CD1c-positive myeloid dendritic cell (primary cell): ENCODE measurements at regions not wholly inside any gene's neighbourhood (a gene's known extent, or its start where the extent isn't known, plus 50 kb on each side); places are given as distances from the start of the nearest gene placed in this dataset.
"Not testable (repeated sequence)": the region's sequence is repeated elsewhere in the genome, so short reads cannot be mapped to it uniquely, and the experiment has no call there.

Experiments
- DNase-seq: peaks from one replicate; pipeline ENCODE4 v3.0.0-alpha.2; 2016; ENCODE audit errors: extremely low spot score

DNA sequence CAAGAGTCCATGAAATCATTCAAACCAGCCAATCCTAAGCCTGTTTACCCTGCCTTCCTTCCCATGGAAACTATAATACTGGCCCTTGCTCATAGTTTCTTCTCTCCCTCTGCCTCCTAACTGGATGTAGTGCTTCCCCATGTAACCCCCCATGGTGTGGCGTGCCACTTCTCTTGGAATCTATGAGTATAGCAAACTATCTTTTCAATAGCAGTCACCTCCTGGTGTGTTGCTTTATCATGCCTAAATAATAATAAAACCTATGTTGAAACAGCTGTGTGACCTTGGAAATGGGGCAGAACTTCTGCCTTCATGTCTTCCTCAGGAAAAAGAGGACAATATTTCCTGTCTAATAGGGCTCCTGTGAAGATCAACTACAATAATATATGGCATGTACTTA is 234.8 kb upstream of the EDNRA start:
- no peak for DNase-seq

DNA sequence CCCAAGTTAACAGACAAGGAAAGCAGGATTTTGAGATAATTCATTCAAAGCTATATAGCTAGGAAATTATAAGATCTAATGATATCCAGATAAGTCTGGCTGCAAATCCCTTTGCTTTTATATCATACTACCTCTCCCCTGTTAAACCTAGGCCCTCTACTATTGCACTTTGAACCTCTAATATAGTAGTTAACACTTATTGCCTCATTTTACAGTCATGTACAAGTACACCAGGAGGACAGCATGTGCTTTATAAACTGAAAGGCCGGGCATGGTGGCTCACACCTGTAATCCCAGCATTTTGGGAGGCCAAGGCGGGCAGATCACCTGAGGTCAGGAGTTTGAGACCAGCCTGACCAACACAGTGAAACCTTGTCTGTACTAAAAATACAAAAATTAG is 234.4 kb upstream of the EDNRA start:
- not testable (repeated sequence) for DNase-seq

DNA sequence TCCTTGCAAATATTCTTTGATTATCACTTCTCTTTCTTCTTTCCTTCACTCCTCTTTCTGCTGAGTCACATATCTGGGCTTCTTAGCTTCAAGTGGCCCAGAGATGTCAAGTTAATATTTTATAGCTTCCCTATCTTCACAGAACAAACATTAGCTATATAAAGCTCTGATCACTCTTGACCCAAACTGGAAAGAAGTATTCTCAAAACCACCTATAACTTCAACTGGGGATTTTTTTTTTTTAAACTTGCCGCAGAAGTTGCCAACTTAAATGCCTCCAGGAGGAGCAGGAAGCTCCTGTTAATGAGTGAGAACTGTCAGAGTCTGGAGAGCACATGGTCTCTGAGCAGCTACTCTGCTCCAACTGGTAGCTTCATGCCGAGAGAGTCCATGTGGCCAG is 233.3 kb upstream of the EDNRA start:
- no peak for DNase-seq

DNA sequence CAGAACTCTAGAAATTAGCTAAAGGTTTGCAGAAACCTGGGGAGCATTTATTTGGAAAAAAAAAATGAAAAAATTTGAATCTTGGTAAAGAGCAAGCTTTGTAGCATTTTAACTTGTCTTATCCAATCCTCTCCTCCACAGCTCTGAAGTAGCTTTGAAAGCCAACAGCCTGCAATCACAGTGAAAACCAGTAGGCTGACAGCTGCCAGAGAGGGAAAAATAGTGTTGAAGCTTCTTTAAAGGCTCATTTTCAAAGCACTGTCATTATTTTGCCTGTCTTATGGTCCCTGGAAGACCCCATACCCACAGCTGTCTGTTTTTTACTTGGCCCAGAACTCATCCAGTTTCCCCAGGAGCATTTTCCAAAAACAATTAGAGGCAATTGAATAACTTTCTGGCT is 230.8 kb upstream of the EDNRA start:
- DNase-seq, result no peak

DNA sequence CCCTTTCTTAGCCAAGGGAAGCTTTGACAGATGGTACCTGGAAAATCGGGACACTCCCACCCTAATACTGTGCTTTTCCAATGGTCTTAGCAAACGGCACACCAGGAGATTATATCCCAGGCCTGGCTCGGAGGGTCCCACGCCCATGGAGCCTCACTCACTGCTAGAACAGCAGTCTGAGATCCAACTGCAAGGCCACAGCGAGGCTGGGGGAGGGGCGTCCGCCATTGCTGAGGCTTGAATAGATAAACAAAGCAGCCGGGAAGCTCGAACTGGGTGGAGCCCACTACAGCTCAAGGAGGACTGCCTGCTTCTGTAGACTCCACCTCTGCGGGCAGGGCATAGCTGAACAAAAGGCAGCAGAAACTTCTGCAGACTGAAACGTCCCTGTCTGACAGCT is 225.6 kb upstream of the EDNRA start:
- not testable (repeated sequence) for DNase-seq

DNA sequence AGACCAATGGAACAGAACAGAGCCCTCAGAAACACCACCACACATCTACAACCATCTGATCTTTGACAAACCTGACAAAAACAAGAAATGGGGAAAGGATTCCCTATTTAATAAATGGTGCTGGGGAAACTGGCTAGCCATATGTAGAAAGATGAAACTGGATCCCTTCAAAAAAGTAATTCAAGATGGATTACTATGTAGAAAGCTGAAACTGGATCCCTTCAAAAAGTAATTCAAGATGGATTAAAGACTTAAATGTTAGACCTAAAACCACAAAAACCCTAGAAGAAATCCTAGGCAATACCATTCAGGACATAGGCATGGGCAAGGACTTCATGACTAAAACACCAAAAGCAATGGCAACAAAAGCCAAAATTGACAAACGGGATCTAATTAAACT is 221.6 kb upstream of the EDNRA start:
- DNase-seq, result not testable (repeated sequence)

DNA sequence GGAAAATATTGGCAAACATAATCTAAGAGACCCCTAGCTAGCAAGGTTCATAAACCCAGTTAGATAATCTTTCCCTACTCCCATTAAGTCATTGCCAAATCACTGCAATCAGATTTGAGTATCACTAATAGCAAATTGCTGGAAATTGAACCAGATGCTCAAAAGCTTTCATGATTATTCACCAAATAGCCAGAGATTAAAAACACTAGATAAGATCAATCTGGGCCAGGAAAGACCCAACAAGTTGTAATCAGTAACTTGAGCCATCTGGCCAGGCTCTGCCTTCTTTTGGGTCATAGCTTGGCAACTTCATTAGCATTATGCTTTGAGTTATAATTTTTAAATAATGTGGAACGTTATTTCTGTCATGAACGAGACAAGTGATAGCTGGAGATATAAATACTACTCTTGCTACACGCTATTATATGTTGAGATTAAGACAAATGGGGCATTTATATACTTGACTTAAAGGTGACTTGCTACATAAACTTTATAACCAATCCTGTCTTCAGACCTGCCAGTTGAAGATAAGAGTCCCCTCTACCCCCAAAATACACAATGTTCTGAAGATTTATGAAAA is 196.6 kb upstream of the EDNRA start:
- DNase-seq, result no peak

DNA sequence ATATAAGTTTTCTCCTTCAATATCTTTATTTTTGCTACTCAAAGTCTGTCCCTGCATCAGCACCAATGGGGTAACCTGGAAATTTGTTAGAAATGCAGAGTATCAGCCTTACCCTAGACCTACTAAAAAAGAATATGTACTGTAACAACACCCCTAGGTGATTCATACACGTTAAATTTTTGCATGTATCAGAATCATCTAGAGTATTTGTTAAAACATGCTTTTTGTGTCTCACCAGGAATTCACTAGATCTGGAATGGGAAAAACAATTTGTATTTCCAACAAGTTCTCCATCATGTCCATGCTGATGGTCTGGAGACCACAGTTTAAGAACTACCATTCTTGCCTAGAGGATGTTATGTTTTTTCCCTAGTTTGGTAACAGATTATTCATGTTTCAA is 196.0 kb upstream of the EDNRA start:
- no peak for DNase-seq

DNA sequence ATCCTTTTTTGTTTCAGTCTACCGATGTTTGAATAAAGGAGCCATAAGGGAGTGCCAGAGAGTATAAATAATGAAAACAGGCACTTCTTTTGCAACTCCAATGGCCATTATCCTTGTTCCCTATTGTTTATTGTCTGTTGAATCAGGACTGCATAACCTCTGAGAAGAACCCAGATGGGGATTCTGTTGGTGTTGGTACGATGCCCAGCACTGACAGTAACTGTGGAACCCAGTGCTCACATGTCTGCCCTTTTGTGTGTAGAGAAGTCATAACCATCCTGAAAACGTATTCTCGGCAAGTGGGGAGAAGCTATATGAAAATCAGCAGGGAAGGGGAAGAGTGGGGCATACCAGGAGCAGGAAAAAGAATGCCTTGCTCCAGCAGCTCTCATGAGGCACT is 195.1 kb upstream of the EDNRA start:
- no peak for DNase-seq

DNA sequence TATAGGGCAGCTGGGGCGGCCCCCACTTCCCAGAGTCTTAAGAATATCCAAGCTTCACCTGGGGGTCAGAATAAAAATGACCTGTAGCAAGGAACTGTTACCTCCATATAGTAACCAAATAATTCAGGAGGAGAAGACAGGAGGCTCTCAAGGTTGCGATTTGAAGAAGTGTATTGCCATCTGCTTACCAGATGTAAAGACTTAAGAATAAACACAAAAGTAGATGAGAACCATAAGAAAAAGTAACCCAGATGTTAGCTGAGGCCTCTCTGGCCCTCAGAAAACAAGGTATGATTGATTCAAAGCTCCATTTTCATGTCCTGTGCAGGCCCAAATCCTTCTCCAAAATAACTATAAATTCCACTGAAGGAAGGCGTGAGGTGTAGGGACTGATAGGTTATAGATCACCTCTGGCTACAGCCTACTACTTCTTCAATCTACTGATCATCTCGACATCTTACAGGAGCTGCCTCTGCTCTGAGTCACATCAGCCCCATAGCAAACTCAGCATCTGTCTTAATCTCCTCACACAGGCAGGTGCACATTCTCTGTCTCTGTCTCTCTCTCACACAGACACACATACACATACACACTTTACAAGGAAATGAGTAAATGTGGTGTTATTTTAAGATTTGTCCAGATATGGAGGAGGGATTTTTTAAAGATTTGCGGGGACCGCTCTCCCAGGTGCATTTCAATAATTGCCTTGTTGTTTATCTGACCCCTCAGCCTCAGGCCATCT is 193.9 kb upstream of the EDNRA start:
- DNase-seq, result no peak

DNA sequence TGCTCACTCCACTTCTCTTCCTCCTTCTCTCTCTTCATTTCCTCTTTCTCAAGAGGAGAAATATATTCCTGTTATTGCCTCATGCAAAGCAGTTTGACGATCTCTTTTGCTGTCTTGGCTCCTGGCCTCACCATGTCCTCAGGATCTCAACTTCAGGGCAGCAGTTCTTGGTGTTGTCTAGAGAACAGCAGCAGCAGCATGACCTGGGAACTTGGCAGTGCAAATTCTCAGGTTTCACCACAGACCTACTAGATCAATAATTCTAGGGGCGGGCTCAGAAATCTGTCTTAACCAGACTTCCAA is 193.4 kb upstream of the EDNRA start:
- no peak for DNase-seq

DNA sequence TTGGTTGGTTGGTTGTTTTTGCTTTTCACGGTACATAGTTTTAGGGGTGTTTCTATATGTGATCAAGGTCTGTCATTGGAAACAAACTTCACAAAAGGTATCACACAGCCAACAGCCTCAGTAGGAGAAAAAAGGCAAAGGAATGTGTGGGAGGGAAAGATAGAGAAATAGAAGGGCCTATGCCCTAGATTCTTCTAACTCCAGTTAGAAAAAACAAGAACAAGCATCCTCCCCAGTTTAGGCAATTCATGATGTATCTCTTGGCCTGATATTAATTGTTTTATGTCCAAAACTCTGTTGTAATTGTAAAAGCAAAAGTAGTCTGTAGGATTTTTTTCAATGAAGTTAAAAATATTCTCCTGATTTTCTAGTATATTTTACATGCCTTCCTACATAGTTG is 192.4 kb upstream of the EDNRA start:
- no peak for DNase-seq

DNA sequence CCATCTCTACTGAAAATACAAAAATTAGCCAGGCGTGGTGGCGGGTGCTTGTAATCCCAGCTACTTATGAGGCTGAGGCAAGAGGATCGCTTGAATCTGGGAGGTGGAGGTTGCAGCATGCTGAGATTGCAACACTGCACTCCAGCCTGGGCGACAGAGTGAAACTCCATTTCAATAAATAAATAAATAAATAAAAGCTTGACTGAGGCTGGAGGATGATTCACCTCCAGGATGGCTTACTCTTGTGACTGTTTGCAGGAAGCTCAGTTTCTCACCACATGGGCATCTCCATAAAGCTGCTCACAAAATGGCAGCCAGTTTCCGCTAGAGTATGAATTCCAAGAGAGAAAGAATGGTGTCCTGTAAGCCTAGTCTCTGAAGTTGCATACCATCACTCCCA is 191.7 kb upstream of the EDNRA start:
- DNase-seq, result no peak

DNA sequence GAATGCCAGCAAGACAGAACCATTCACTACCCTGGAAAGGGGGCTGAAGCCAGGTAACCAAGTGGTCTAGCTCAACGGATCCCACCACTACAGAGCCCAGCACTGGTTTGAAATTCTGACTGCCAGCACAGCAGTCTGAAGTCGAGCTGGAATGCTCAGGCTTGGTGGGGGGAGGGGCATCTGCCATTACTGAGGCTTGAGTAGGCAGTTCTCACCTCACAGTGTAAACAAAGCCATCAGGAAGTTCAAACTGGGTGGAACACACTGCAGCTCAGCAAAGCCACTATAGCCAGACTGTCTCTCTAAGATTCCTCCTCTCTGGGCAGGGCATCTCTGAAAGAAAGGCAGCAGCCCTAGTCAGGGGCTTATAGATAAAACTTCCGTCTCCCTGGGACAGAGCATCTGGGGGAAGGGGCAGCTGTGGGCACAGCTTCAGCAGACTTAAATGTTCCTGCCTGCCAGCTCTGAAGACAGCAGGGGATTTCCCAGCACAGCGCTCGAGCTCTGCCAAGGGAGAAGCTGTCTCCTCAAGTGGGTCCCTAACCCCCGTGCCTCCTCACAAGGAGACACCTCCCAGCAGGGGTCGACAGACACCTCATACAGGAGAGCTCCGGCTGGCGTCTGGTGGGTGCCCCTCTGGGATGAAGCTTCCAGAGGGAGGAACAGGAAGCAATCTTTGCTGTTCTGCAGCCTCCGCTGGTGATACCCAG is 188.1 kb upstream of the EDNRA start:
- not testable (repeated sequence) for DNase-seq

DNA sequence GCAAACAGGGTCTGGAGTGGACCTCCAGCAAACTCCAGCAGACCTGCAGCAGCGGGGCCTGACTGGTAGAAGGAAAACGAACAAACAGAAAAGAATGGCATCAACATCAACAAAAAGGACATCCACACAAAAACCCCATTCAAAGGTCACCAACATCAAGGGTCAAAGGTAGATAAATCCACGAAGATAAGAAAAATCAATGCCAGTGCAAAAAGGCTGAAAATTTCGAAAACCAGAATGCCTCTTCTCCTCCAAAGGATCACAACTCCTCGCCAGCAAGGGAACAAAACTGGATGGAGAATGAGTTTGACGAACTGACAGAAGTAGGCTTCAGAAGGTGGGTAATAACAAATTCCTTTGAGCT is 187.6 kb upstream of the EDNRA start:
- DNase-seq, result not testable (repeated sequence)

DNA sequence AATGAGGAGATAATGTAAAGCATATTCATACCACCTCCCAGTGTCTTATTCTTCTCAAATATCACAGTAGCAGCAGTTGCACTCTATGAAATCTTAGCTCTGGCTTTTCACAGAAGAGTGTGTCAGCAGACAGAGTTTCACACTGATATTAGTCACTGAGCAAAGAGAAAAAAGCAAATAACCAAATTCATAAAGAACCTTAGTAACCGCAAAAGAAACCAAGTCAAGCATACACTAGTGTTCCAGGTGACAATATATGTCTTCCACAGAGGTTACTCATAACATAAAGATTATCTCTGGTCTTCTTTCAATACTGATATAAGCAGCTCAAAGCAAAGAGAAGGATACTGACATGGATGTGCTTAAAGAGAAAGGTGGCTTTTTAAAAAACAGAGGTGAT is 181.7 kb upstream of the EDNRA start:
- DNase-seq, result no peak

DNA sequence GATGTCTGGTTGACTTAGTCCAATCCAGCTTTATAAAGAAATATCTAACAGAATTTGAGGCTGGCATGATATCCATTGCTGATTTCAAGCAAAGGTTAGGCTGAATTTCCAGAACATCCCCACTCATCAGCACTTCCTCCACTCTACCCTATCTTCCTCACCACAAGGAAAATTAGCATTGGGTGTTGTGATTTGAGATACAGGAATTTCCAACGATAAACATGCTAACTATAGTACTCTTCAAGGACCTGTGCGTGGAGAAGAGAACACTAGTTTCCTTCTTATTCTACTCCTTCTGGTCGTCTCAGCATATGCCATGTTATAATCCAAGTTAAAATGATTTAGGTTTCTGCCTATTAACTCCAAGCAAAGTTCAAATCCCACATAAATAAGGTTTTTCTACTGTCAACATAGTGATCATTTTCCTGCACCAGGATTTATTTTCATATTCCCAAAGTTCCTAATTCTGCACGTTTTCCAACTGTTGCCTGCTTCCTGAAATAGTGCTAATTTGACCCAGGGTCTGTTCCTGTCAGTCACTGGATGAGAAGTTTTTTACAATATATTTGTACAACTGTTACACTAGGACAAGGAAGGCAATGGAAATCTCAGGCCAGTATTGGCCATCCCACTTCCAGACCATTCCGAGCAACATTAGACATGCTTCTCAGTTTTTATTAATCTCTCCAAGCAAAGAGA is 177.6 kb upstream of the EDNRA start:
- no peak for DNase-seq

DNA sequence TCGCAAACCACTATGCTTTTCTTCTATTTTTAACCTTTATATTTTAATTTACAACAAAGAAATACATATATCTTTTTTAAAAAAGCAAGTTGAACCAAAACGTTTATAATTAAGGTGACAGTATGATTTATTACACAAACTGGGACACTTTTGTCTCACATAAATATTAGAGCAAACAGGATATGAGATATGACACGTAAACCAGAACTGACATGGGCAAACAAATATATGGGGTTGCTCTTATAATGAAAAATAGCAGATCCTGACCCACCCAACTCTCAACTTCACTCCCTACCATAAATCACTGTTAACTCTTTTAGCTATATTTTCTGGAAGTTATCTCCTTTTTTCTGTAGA is 177.0 kb upstream of the EDNRA start:
- no peak for DNase-seq

DNA sequence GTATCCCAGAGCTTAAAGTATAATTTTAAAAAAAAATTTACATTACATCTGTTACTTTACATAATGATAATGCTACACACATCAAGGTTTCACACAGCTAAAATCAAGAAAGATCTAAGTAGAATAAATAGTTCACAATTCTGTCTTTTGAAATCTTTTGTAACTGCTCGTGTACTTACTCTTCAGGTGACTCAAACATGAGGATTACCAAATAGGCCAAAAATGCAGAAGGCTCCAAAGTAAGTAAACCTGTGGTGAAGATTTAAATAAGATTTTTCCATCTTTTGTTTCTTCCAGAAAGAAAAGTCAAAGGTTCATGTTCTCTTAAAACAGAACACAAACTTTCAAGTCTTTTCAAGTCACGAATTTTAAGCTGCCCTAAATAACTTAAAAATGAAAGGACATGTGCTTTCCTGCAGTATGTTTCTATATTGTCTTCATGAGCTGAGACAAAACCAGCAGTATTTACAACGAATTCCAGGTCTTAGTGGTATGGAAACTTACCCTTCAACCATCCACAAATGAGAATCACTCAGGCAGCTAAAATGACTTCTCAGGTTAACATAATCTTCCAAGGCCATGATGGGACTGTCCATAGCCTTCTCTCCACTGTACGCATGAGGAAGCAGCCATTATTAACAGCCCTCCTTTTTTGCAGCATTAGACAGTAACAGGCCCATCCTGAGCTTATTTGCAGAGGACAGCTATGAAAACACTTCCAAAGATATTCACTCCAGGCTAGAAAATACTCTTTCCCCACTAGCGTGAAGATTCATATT is 172.8 kb upstream of the EDNRA start:
- no peak for DNase-seq

DNA sequence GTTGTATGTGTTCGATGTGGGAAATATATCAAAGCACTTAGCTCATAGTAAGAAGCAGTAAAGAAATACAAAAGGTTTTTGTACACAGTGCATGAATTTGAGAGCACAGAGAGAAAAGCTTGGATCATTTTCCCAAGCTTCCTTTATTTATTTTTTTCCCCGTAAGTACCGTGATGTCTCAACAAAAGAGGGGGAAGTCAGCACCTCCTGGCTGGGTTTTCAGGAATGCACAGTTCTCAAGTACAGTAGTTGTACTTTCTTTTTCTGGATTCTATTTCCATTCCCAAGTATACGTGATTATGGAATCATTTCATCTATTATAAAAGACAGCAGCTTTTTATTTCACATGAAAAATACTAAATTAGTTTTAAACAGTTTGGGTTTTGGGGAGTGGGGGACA is 171.5 kb upstream of the EDNRA start:
- no peak for DNase-seq

DNA sequence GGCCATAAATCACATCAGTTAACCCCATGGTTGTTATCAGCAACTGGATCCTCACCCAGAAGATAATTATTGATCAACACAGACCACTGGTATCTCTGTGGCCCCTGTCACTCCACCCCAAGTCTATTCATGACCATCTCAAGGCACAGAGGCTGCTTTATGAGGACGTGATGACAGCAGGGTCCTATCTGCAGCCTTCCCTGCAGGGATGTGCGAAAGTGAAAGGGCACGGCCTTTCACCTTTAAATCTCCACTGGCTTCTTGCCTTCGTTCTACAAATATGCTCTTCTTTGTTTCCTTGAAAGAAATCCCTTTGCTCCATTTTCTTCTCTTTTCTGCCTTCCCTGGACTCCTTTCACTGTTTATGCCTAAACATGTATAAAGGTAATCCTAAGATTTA is 170.6 kb upstream of the EDNRA start:
- no peak for DNase-seq

DNA sequence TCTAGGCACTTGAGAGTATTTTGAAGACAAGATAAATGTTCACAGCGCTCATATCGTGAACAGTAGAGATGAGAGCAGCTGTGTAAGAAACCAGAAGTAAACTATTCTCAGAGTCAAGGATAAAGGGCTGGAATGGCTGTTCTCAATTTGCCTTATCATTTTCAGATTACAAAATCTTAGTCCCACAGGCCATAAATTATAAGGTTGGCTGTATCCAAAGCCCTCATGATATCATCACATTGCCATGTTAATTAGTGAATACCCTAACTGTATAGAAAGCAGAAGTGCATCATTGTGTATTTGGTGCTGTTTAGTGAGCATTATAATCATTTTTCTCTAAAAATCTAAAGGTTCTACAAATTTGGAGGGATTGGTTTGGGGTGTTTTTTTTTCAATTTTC is 168.9 kb upstream of the EDNRA start:
- no peak for DNase-seq
